Pancreas (tissue), 10 donors: ENCODE measurements at regions not wholly inside any gene's neighbourhood (a gene's known extent, or its start where the extent isn't known, plus 50 kb on each side); places are given as distances from the start of the nearest gene placed in this dataset.

Experiments
- ATAC-seq, 4 donors: fragments of 200-7000 bp; cut with Tn5 transposase; one replicate each; pipeline versions ENCODE4 v1.8.0 to v1.9.1; 2020; ENCODE audit warnings: mild to moderate bottlenecking in 4 of 4, moderate library complexity in 4 of 4
- DNase-seq, 6 donors: peaks; one replicate each; pipeline ENCODE4 v3.0.0-alpha.2; 2020
- FAIRE-seq: peaks from 2 replicates; lab custom pipeline; 2012; peaks lifted over from hg19 to GRCh38; lab: Jason Lieb, UNC
- H3K27ac ChIP-seq, 4 donors: fragments of 200-600 bp; sonication (generic); 1 replicate in 3 of 4; 2 replicates in 1 of 4; pipeline versions ENCODE4 v1.5.0 to v1.8.0; 2020
- H3K27me3 ChIP-seq, 4 donors: fragments of 200-600 bp; one replicate each; pipeline ENCODE4 v1.8.0; 2021
- H3K36me3 ChIP-seq, 3 donors: fragments of 200-600 bp; sonication (generic) in 1 of 3; one replicate each; pipeline versions ENCODE4 v1.5.0 to v1.8.0; 2020 to 2021
- H3K4me1 ChIP-seq, 3 donors: fragments of 200-600 bp; one replicate each; pipeline ENCODE4 v1.8.0; 2021
- H3K4me3 ChIP-seq, 4 donors: fragments of 200-600 bp; sonication (generic) in 2 of 4; one replicate each; pipeline versions ENCODE4 v1.5.0 to v1.8.0; 2020 to 2021
- H3K9me3 ChIP-seq, 4 donors: fragments of 200-600 bp; one replicate each; pipeline ENCODE4 v1.8.0; 2021
- CTCF ChIP-seq, 4 donors: fragments of 200-600 bp; sonication (generic) in 3 of 4; IDR thresholded peaks; one replicate each; pipeline versions ENCODE4 v1.5.0 to v1.8.0; 2021; ENCODE audit warnings: antibody characterized with exemption in 4 of 4
- WGBS, 2 donors: extraction: QIAGEN DNeasy Blood & Tissue Kit; methylation state at CpG; one replicate each; pipeline ENCODE4 v1.1.7; 2013; 5-methylcytosine and 5-hydroxymethylcytosine counted together
- intact Hi-C, 3 donors: fragments of 100-400 bp; cut with DNase I; formaldehyde crosslinking; loops; one replicate each; pipeline versions ENCODE4 v1.11.1 to v1.14.2; 2022
- donor health status: healthy with polysubstance abuse.
- donor health status: DM: no; HTN: no; CAD: no; lungs with moderate emphysema.
- donor health status: DM: no; HTN: no; CAD: no.
- donor health status: control.
- donor health status: control.
- donor health status: Bipolar disorder and iron deficiency.
- donor health status: DM: yes; HTN: yes; CAD: no.
- donor health status: DM: no; HTN: no; CAD: no.
- donor health status: DM: no; HTN: no; CAD: no.
- donor health status: DM: yes; HTN: yes; CAD: no.

DNA sequence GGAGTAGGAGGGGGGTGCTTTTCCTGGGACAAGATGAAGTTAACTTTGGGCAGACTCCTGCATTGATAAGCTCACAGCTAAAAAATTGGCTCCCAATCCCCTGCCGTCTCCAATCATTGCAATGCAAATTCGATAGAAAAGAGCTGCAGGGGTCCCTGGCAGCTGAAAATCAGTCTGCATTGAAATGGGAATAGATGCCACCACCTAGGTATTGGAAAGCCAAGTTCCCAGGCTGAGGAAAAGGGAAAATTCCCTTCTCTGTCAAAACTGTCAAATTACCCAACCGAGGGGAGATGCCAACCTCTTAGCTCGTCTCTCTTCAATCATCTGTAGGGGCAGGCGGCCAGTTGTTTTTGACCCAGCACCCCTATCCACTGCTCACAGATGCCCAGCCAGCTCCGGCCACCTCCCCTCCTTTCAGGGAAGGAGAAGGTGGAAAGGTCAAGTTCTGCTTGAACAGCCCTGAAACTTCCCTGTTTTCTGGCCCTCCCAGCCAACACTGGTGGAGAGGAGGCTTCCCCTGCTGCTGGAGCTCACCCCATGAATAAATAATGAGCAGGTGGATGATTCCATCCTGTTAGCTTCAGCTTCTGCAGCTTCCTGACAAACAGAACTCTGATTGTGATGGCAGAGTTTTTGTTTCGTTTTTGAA, 916.3 kb downstream of the TBC1D22A start:
- WGBS, 2 donors: 32 to 37% methylated on average over 7 of the region's 7 CpGs
- intact Hi-C loops: no loop called here
- no peak for FAIRE-seq

GRCh38 chr22:47678048-47678447, 915.6 kb downstream of the TBC1D22A start:
- intact Hi-C loops: no loop called here
- H3K9me3 ChIP-seq: no peaks in the 10 kb centered on the region

More for the DNA sequence above, 916.3 kb downstream of the TBC1D22A start:
- H3K4me3 ChIP-seq: no peak overlapping the region
- H3K27me3 ChIP-seq: no peaks in the 10 kb centered on the region
- H3K9me3 ChIP-seq: no peaks in the 10 kb centered on the region
- DNase-seq (no peak), ATAC-seq (no peak)
- H3K4me1 ChIP-seq: no peaks in the 10 kb centered on the region
- TF ChIP-seq CTCF (IDR thresholded peaks at IDR 0.05): no peak
- no peaks in the 10 kb centered on the region for H3K36me3 ChIP-seq
- no peak overlapping the region for H3K27ac ChIP-seq

DNA sequence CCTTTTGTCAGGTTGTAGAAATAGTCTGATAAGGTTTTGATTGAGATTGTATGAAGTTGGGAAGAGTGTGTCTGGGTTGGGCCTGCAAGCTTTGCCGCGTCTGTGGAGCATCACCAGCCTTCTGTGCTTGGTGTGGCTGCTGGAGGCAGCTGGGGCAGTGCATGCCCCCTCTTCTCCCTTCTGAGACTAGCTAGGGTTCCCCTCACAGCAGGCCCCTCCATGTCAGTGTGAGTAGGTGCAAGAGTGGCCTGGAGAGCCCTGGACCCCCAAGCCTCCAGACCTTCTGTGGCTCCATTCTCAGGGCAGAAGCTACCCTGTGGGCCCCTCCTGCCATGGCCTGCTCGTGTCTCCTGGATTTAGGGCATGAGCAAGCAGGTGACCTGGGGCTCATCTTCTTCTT, 914.2 kb downstream of the TBC1D22A start:
- Histone ChIP-seq H3K9me3 (no peaks in the 10 kb centered on the region), H3K4me3 (no peak overlapping the region), H3K27ac (no peak overlapping the region), H3K36me3 (no peaks in the 10 kb centered on the region), H3K27me3 (no peaks in the 10 kb centered on the region), H3K4me1 (no peaks in the 10 kb centered on the region)
- intact Hi-C loops: no loop called here
- DNase-seq (no peak), FAIRE-seq (no peak), ATAC-seq (no peak)
- TF ChIP-seq CTCF (IDR thresholded peaks at IDR 0.05): no peak
- 70 to 75% methylated on average over 3 of the region's 3 CpGs for WGBS, 2 donors

More at GRCh38 chr22:47678048-47678447, 915.6 kb downstream of the TBC1D22A start:
- TF ChIP-seq CTCF (IDR thresholded peaks at IDR 0.05): no peak
- FAIRE-seq (no peak), ATAC-seq (no peak), DNase-seq (no peak)
- WGBS, 2 donors: 38 to 46% methylated on average over 6 of the region's 6 CpGs
- H3K27me3 ChIP-seq: no peaks in the 10 kb centered on the region
- no peak overlapping the region for H3K4me3 ChIP-seq
- no peaks in the 10 kb centered on the region for H3K4me1 ChIP-seq
- no peaks in the 10 kb centered on the region for H3K36me3 ChIP-seq
- no peak overlapping the region for H3K27ac ChIP-seq

GRCh38 chr22:47674600-47674999, 912.1 kb downstream of the TBC1D22A start:
- Histone ChIP-seq H3K4me3 (no peak overlapping the region), H3K27me3 (no peaks in the 10 kb centered on the region), H3K9me3 (no peaks in the 10 kb centered on the region), H3K36me3 (no peaks in the 10 kb centered on the region), H3K27ac (no peak overlapping the region), H3K4me1 (no peaks in the 10 kb centered on the region)
- ATAC-seq: no peak
- FAIRE-seq: no peak
- 70 to 78% methylated on average over 11 of the region's 11 CpGs for WGBS, 2 donors
- intact Hi-C loops: no loop called here
- TF ChIP-seq CTCF (IDR thresholded peaks at IDR 0.05): no peak
- DNase-seq: no peak

- TF ChIP-seq CTCF (IDR thresholded peaks at IDR 0.05): no peak
- ATAC-seq (no peak), DNase-seq (no peak), FAIRE-seq (no peak)
- Histone ChIP-seq H3K27me3 (peaks cover 0 to under 1% (median 0%) of the 10 kb centered on the region in 4 donors), H3K4me3 (no peak overlapping the region), H3K27ac (no peak overlapping the region), H3K4me1 (no peaks in the 10 kb centered on the region), H3K36me3 (no peaks in the 10 kb centered on the region), H3K9me3 (no peaks in the 10 kb centered on the region)
- intact Hi-C loops: no loop called here
- 38 to 47% methylated on average over 2 of the region's 2 CpGs for WGBS, 2 donors
Observed at GRCh38 chr22:47673557-47673956, 911.1 kb downstream of the TBC1D22A start.
